ENCODE measurements at regions not wholly inside any gene's neighbourhood (a gene's known extent, or its start where the extent isn't known, plus 50 kb on each side); places are given as distances from the start of the nearest gene placed in this dataset.

- TF ChIP-seq, protein P1, sequence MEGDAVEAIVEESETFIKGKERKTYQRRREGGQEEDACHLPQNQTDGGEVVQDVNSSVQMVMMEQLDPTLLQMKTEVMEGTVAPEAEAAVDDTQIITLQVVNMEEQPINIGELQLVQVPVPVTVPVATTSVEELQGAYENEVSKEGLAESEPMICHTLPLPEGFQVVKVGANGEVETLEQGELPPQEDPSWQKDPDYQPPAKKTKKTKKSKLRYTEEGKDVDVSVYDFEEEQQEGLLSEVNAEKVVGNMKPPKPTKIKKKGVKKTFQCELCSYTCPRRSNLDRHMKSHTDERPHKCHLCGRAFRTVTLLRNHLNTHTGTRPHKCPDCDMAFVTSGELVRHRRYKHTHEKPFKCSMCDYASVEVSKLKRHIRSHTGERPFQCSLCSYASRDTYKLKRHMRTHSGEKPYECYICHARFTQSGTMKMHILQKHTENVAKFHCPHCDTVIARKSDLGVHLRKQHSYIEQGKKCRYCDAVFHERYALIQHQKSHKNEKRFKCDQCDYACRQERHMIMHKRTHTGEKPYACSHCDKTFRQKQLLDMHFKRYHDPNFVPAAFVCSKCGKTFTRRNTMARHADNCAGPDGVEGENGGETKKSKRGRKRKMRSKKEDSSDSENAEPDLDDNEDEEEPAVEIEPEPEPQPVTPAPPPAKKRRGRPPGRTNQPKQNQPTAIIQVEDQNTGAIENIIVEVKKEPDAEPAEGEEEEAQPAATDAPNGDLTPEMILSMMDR (IDR thresholded peaks at IDR 0.05; ENCODE audit: borderline replicate concordance, extremely low read depth, insufficient read depth), result no peak
- intact Hi-C loops (cut with DNase I), result no loop called here
- H3K9me3 ChIP-seq (ENCODE audit: control insufficient read depth in 2 of 3, insufficient read depth in 1 of 3, low read length in 3 of 3), result no peaks in the 10 kb centered on the region
- H3K27me3 ChIP-seq (ENCODE audit: control insufficient read depth, insufficient read depth, low read length), result no peaks in the 10 kb centered on the region
- H3K36me3 ChIP-seq (ENCODE audit: control insufficient read depth in 2 of 3, insufficient read depth in 3 of 3, low read length in 3 of 3), result no peaks in the 10 kb centered on the region
- H3K4me1 ChIP-seq (ENCODE audit: control insufficient read depth in 2 of 3, insufficient read depth in 2 of 3, low read depth in 1 of 3, low read length in 3 of 3), result no peaks in the 10 kb centered on the region
- no peak overlapping the region for H3K4me3 ChIP-seq (ENCODE audit: low read length in 3 of 3)
- H3K27ac ChIP-seq (ENCODE audit: low read depth in 2 of 2, low read length in 2 of 2), result no peak overlapping the region
- no peak for FAIRE-seq
- DNase-seq, result no peak
- no peak overlapping the region for H3K9ac ChIP-seq (ENCODE audit: low read length in 3 of 3)
Observed at GRCh38 chr5:89513299-89514044, 630.5 kb upstream of the MEF2C start.

- Histone ChIP-seq H3K4me1 (ENCODE audit: control insufficient read depth in 2 of 3, insufficient read depth in 2 of 3, low read depth in 1 of 3, low read length in 3 of 3) (no peaks in the 10 kb centered on the region), H3K27me3 (ENCODE audit: control insufficient read depth, insufficient read depth, low read length) (no peaks in the 10 kb centered on the region), H3K36me3 (ENCODE audit: control insufficient read depth in 2 of 3, insufficient read depth in 3 of 3, low read length in 3 of 3) (no peaks in the 10 kb centered on the region), H3K9ac (ENCODE audit: low read length in 3 of 3) (no peak overlapping the region), H3K9me3 (ENCODE audit: control insufficient read depth in 2 of 3, insufficient read depth in 1 of 3, low read length in 3 of 3) (no peaks in the 10 kb centered on the region), H3K27ac (ENCODE audit: low read depth in 2 of 2, low read length in 2 of 2) (no peak overlapping the region), H3K4me3 (ENCODE audit: low read length in 3 of 3) (no peak overlapping the region)
- TF ChIP-seq, protein P1 (IDR thresholded peaks at IDR 0.05; ENCODE audit: borderline replicate concordance, extremely low read depth, insufficient read depth), result no peak
- intact Hi-C loops (cut with DNase I), result no loop called here
- DNase-seq (no peak), FAIRE-seq (no peak)
Observed at GRCh38 chr5:89504051-89504450, 621.1 kb upstream of the MEF2C start.

DNA sequence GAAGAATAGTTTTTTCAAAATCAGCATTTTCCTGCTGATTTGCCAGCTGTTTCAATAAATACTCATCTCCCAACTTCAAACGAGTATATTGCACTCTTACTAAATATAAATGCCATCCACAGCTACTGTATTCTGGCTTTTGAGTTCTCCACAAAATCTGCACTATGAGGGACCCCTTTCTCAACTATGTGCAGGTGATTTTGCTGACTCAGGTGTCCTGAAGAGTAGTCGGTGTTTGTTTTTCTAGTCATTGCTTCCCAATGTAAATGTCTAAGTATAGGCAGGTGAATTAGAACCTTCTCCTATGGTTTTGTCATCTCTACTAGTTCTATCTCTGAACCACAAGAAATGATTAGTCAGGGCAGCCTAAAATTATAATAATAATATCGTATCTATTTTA, 616.8 kb upstream of the MEF2C start:
- DNase-seq (no peak), FAIRE-seq (no peak)
- H3K27me3 ChIP-seq (ENCODE audit: control insufficient read depth, insufficient read depth, low read length), result no peaks in the 10 kb centered on the region
- no peak overlapping the region for H3K9ac ChIP-seq (ENCODE audit: low read length in 3 of 3)
- no peaks in the 10 kb centered on the region for H3K36me3 ChIP-seq (ENCODE audit: control insufficient read depth in 2 of 3, insufficient read depth in 3 of 3, low read length in 3 of 3)
- H3K4me1 ChIP-seq (ENCODE audit: control insufficient read depth in 2 of 3, insufficient read depth in 2 of 3, low read depth in 1 of 3, low read length in 3 of 3), result no peaks in the 10 kb centered on the region
- TF ChIP-seq, protein P1 (IDR thresholded peaks at IDR 0.05; ENCODE audit: borderline replicate concordance, extremely low read depth, insufficient read depth), result no peak
- intact Hi-C loops (cut with DNase I), result no loop called here
- H3K9me3 ChIP-seq (ENCODE audit: control insufficient read depth in 2 of 3, insufficient read depth in 1 of 3, low read length in 3 of 3), result no peaks in the 10 kb centered on the region
- H3K27ac ChIP-seq (ENCODE audit: low read depth in 2 of 2, low read length in 2 of 2), result no peak overlapping the region
- no peak overlapping the region for H3K4me3 ChIP-seq (ENCODE audit: low read length in 3 of 3)

GRCh38 chr5:89498699-89499098, 615.7 kb upstream of the MEF2C start:
- Histone ChIP-seq H3K4me3 (ENCODE audit: low read length in 3 of 3) (no peak overlapping the region), H3K9me3 (ENCODE audit: control insufficient read depth in 2 of 3, insufficient read depth in 1 of 3, low read length in 3 of 3) (no peaks in the 10 kb centered on the region), H3K27ac (ENCODE audit: low read depth in 2 of 2, low read length in 2 of 2) (no peak overlapping the region), H3K27me3 (ENCODE audit: control insufficient read depth, insufficient read depth, low read length) (no peaks in the 10 kb centered on the region), H3K36me3 (ENCODE audit: control insufficient read depth in 2 of 3, insufficient read depth in 3 of 3, low read length in 3 of 3) (no peaks in the 10 kb centered on the region), H3K4me1 (ENCODE audit: control insufficient read depth in 2 of 3, insufficient read depth in 2 of 3, low read depth in 1 of 3, low read length in 3 of 3) (no peaks in the 10 kb centered on the region), H3K9ac (ENCODE audit: low read length in 3 of 3) (no peak overlapping the region)
- intact Hi-C loops (cut with DNase I), result no loop called here
- TF ChIP-seq, protein P1 (IDR thresholded peaks at IDR 0.05; ENCODE audit: borderline replicate concordance, extremely low read depth, insufficient read depth), result no peak
- DNase-seq, result no peak
- no peak for FAIRE-seq
